ENCODE measurements at regions not wholly inside any gene's neighbourhood (a gene's known extent, or its start where the extent isn't known, plus 50 kb on each side); places are given as distances from the start of the nearest gene placed in this dataset.
"Not testable (repeated sequence)": the region's sequence is repeated elsewhere in the genome, so short reads cannot be mapped to it uniquely, and the experiment has no call there.

- H3K27me3 ChIP-seq (ENCODE audit: insufficient read depth, low read length): no peaks in the 10 kb centered on the region
- no peak overlapping the region for H3K9ac ChIP-seq (ENCODE audit: low read length)
- no peaks in the 10 kb centered on the region for H3K4me1 ChIP-seq (ENCODE audit: insufficient read depth, low read length)
- H3K79me2 ChIP-seq (ENCODE audit: insufficient read depth, low read length): no peaks in the 10 kb centered on the region
- Mint-ChIP-seq H3K27me3 (ENCODE audit: low read depth, unreplicated experiment) (no peaks in the 10 kb centered on the region), H3K4me1 (ENCODE audit: low read depth, unreplicated experiment) (no peaks in the 10 kb centered on the region), H3K36me3 (ENCODE audit: low read depth, unreplicated experiment) (no peaks in the 10 kb centered on the region), H3K4me3 (ENCODE audit: unreplicated experiment) (no peak overlapping the region), H3K27ac (ENCODE audit: unreplicated experiment) (no peak overlapping the region), H3K9me3 (ENCODE audit: unreplicated experiment) (peaks cover 2% of the 10 kb centered on the region)
- FAIRE-seq: no peak
- no peaks in the 10 kb centered on the region for H4K20me1 ChIP-seq (ENCODE audit: insufficient read depth, low read length)
- H3K4me3 ChIP-seq (ENCODE audit: insufficient read depth, low read depth, low read length): no peak overlapping the region
- no peak overlapping the region for H2AFZ ChIP-seq (ENCODE audit: low read depth, low read length)
- DNase-seq (ENCODE audit: low read depth): no peak
- no peak overlapping the region for H3K4me2 ChIP-seq (ENCODE audit: low read length)
- H3K9me3 ChIP-seq (ENCODE audit: insufficient read depth, low read depth, low read length): no peaks in the 10 kb centered on the region
- no peak overlapping the region for H3K27ac ChIP-seq (ENCODE audit: low read depth, low read length)
- no peaks in the 10 kb centered on the region for H3K36me3 ChIP-seq (ENCODE audit: insufficient read depth, low read length)
- TF ChIP-seq CTCF (IDR thresholded peaks at IDR 0.05; ENCODE audit: insufficient read depth, low read depth, low read length): no peak
- no peak for TF ChIP-seq EZH2 (IDR thresholded peaks at IDR 0.05; ENCODE audit: insufficient read depth, low read length)
Observed at GRCh38 chr5:114719268-114719667, 357.4 kb downstream of the KCNN2 start.

GRCh38 chr5:114716955-114717354, 355.1 kb downstream of the KCNN2 start:
- no peaks in the 10 kb centered on the region for H3K36me3 Mint-ChIP-seq (ENCODE audit: low read depth, unreplicated experiment)

GRCh38 chr5:114704225-114704893, 342.5 kb downstream of the KCNN2 start:
- H3K9ac ChIP-seq (ENCODE audit: low read length); H3K36me3 ChIP-seq (ENCODE audit: insufficient read depth, low read length); H3K36me3 Mint-ChIP-seq (ENCODE audit: low read depth, unreplicated experiment); H3K4me2 ChIP-seq (ENCODE audit: low read length); FAIRE-seq; H3K9me3 Mint-ChIP-seq (ENCODE audit: unreplicated experiment); H3K79me2 ChIP-seq (ENCODE audit: insufficient read depth, low read length); H2AFZ ChIP-seq (ENCODE audit: low read depth, low read length); H4K20me1 ChIP-seq (ENCODE audit: insufficient read depth, low read length); H3K27me3 Mint-ChIP-seq (ENCODE audit: low read depth, unreplicated experiment); H3K27ac Mint-ChIP-seq (ENCODE audit: unreplicated experiment); DNase-seq (ENCODE audit: low read depth); H3K9me3 ChIP-seq (ENCODE audit: insufficient read depth, low read depth, low read length); H3K4me1 Mint-ChIP-seq (ENCODE audit: low read depth, unreplicated experiment); H3K4me1 ChIP-seq (ENCODE audit: insufficient read depth, low read length); H3K4me3 Mint-ChIP-seq (ENCODE audit: unreplicated experiment); H3K27me3 ChIP-seq (ENCODE audit: insufficient read depth, low read length); H3K27ac ChIP-seq (ENCODE audit: low read depth, low read length); H3K4me3 ChIP-seq (ENCODE audit: insufficient read depth, low read depth, low read length): not testable (repeated sequence)

More at GRCh38 chr5:114716955-114717354, 355.1 kb downstream of the KCNN2 start:
- no peaks in the 10 kb centered on the region for H3K4me1 Mint-ChIP-seq (ENCODE audit: low read depth, unreplicated experiment)
- no peak overlapping the region for H3K4me3 Mint-ChIP-seq (ENCODE audit: unreplicated experiment)
- DNase-seq (ENCODE audit: low read depth) (no peak), FAIRE-seq (no peak)
- no peaks in the 10 kb centered on the region for H3K9me3 ChIP-seq (ENCODE audit: insufficient read depth, low read depth, low read length)
- H3K4me1 ChIP-seq (ENCODE audit: insufficient read depth, low read length): no peaks in the 10 kb centered on the region
- no peak overlapping the region for H3K27ac Mint-ChIP-seq (ENCODE audit: unreplicated experiment)
- H3K27ac ChIP-seq (ENCODE audit: low read depth, low read length): no peak overlapping the region
- H3K27me3 Mint-ChIP-seq (ENCODE audit: low read depth, unreplicated experiment): no peaks in the 10 kb centered on the region
- no peaks in the 10 kb centered on the region for H3K36me3 ChIP-seq (ENCODE audit: insufficient read depth, low read length)
- no peaks in the 10 kb centered on the region for H3K27me3 ChIP-seq (ENCODE audit: insufficient read depth, low read length)
- H3K4me3 ChIP-seq (ENCODE audit: insufficient read depth, low read depth, low read length): no peak overlapping the region
- H3K9me3 Mint-ChIP-seq (ENCODE audit: unreplicated experiment): peaks cover 2% of the 10 kb centered on the region
- no peak overlapping the region for H3K9ac ChIP-seq (ENCODE audit: low read length)
- no peaks in the 10 kb centered on the region for H4K20me1 ChIP-seq (ENCODE audit: insufficient read depth, low read length)
- no peak for TF ChIP-seq EZH2 (IDR thresholded peaks at IDR 0.05; ENCODE audit: insufficient read depth, low read length)
- no peak for TF ChIP-seq CTCF (IDR thresholded peaks at IDR 0.05; ENCODE audit: insufficient read depth, low read depth, low read length)
- no peak overlapping the region for H3K4me2 ChIP-seq (ENCODE audit: low read length)
- H2AFZ ChIP-seq (ENCODE audit: low read depth, low read length): no peak overlapping the region
- no peaks in the 10 kb centered on the region for H3K79me2 ChIP-seq (ENCODE audit: insufficient read depth, low read length)

All from astrocyte (in vitro differentiated cells and primary cell).